HEK293 (cell line): ENCODE measurements at regions not wholly inside any gene's neighbourhood (a gene's known extent, or its start where the extent isn't known, plus 50 kb on each side); places are given as distances from the start of the nearest gene placed in this dataset.

ENCODE experiments used
- ZFP3 ChIP-seq: fragments of 450-650 bp; formaldehyde crosslinking; IDR thresholded peaks from 2 replicates; pipeline ENCODE4 v1.5.1; 2016; ENCODE audit warnings: low read depth, missing biosample characterization, missing genetic modification characterization
- ZNF169 ChIP-seq: fragments of 450-650 bp; formaldehyde crosslinking; IDR thresholded peaks from 2 replicates; pipeline ENCODE4 v1.5.1; 2016; ENCODE audit warnings: missing biosample characterization, missing genetic modification characterization

DNA sequence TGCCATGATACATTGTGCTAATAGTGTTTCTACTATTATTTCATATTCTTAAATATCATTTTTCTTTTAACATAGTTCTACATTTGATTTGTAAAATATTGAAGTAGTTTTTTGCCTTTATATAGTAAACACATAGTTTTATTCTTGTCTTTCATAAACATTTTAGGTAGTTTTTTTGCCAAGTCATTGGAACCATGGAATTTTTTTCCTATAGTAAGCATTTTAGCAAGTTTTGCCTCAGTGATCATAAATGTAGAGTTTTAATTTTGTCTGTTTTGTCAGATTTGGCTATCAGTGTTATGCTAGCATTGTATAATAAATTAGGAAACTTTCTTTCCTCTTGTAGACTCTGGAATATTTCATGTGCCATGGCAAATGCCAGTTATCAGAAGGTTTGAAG lies 137.1 kb upstream of the LPAR1 start:
- TF ChIP-seq ZNF169 = no peak
- no peak for TF ChIP-seq ZFP3 (tag by site-specific recombination)
